Stimulated activated effector memory CD8-positive, alpha-beta T cell treated with anti-CD3 and anti-CD28 coated beads, Interleukin-12 subunit alpha, Interleukin-12 subunit beta, amount 100 ng/mL, for 72 hours (primary cell): ENCODE measurements at regions not wholly inside any gene's neighbourhood (a gene's known extent, or its start where the extent isn't known, plus 50 kb on each side); places are given as distances from the start of the nearest gene placed in this dataset.
A peak's percentile ranks its signal among the peaks of the same experiment; 100 is the strongest.

Source experiments
- ATAC-seq: fragments of 150-1000 bp; cut with Tn5 transposase; 2 replicates; pipeline ENCODE4 v1.10.0; 2021
- DNase-seq, 2 donors: peaks; one replicate each; pipeline ENCODE4 v3.0.0; 2021 to 2022; ENCODE audit warnings: low spot score in 2 of 2
- H3K27ac Mint-ChIP-seq: one replicate; pipeline ENCODE4 v1.8.0; 2022; ENCODE audit warnings: mild to moderate bottlenecking, mixed read lengths
- H3K36me3 Mint-ChIP-seq: one replicate; pipeline ENCODE4 v1.8.0; 2022; ENCODE audit warnings: mild to moderate bottlenecking, mixed read lengths
- H3K4me1 Mint-ChIP-seq: one replicate; pipeline ENCODE4 v1.8.0; 2022; ENCODE audit warnings: mixed read lengths
- H3K4me3 Mint-ChIP-seq: one replicate; pipeline ENCODE4 v1.8.0; 2022; ENCODE audit warnings: mild to moderate bottlenecking, mixed read lengths
- H3K9me3 Mint-ChIP-seq: one replicate; pipeline ENCODE4 v1.8.0; 2022; ENCODE audit warnings: mixed read lengths

DNA sequence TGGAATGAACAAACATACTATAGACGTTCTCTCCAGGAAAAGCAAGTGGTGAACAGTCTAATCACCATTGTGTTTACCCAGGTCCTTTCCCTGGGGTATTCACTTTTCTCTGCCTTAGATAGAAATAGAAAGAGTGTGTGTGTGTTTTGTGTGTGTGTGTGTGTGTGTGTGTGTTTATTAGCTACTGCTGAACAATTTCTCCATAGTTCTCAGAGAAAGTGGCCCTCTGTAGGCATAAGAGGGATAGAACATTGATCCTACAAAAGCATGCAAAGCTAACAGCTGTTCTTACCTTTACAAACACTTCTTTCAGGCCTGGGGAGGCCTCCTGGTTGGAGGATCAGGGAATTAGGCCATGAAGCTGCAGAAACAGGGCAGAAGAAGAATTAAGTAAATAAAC, 665.7 kb upstream of the TBX3 start:
- DNase-seq (no peak), ATAC-seq (no peak)
- H3K4me3 Mint-ChIP-seq = no peak overlapping the region
- H3K36me3 Mint-ChIP-seq = no peaks in the 10 kb centered on the region
- no peaks in the 10 kb centered on the region for H3K4me1 Mint-ChIP-seq
- H3K9me3 Mint-ChIP-seq = peaks cover 22% of the 10 kb centered on the region
- H3K27ac Mint-ChIP-seq = no peak overlapping the region

DNA sequence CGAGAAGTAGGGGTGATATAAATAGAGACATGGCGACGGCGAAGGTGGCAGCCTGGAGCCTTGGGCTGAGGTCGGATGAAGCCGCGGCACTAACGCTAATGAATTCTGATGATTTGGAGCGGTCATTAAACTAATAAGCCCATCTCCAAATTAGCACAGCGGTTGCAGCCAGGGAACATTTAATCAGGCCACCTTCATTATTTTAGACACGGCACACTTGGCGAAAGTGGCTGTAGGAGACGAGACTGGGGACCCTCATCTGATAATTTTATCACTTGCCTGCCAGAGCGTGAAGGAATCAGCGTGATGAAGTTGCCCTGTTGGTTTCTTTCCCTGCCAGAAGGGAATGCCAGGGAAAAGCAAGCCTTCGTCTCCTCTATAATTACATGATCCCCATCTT, 664.3 kb upstream of the TBX3 start:
- Mint-ChIP-seq H3K36me3 (no peaks in the 10 kb centered on the region), H3K9me3 (peaks cover 16% of the 10 kb centered on the region), H3K4me1 (no peaks in the 10 kb centered on the region), H3K4me3 (no peak overlapping the region), H3K27ac (no peak overlapping the region)
- ATAC-seq = no peak
- DNase-seq = no peak

DNA sequence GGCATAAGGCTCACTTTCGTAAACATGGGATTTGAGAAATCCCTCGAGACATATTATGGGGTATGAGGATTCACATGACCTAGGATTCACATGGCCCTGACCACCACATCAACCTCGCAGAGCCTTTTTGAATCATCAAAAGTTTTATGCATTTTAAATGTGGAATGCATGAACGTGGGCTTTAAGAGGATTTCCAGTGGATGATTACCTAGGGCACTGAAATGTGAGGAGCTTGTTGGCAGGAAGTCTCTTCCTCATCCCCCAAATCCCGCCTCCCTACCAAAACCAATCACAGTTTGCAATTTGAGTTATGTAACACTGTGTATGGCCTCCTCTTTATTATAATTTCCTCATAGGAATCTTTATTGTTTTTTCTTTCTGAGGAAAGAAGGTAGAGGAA, 659.6 kb upstream of the TBX3 start:
- no peaks in the 10 kb centered on the region for H3K36me3 Mint-ChIP-seq
- H3K4me3 Mint-ChIP-seq = no peak overlapping the region
- DNase-seq = no peak
- no peak overlapping the region for H3K27ac Mint-ChIP-seq
- peaks cover 16% of the 10 kb centered on the region for H3K9me3 Mint-ChIP-seq
- no peaks in the 10 kb centered on the region for H3K4me1 Mint-ChIP-seq
- no peak for ATAC-seq

DNA sequence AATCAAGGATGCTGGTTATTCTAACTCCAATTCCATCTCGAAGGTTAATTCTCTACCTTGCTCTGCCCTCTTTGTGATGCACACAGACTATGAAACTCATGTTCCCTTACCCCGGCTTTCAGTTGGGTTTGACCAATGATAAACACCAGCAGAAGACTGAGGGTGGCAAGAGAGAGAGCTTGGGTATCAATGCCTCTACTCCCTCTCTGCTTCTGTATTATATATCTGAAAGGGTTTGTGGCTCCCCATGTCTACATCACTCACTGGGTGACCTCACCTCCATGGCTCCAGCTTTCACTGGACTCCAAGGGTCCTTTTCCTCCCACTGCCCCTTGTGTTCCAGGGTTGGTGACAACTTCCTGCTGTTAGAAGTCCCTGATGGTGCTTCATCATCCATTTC, 659.0 kb upstream of the TBX3 start:
- ATAC-seq (no peak), DNase-seq (no peak)
- H3K9me3 Mint-ChIP-seq = peaks cover 16% of the 10 kb centered on the region
- H3K4me1 Mint-ChIP-seq = no peaks in the 10 kb centered on the region
- no peak overlapping the region for H3K27ac Mint-ChIP-seq
- H3K36me3 Mint-ChIP-seq = no peaks in the 10 kb centered on the region
- no peak overlapping the region for H3K4me3 Mint-ChIP-seq

DNA sequence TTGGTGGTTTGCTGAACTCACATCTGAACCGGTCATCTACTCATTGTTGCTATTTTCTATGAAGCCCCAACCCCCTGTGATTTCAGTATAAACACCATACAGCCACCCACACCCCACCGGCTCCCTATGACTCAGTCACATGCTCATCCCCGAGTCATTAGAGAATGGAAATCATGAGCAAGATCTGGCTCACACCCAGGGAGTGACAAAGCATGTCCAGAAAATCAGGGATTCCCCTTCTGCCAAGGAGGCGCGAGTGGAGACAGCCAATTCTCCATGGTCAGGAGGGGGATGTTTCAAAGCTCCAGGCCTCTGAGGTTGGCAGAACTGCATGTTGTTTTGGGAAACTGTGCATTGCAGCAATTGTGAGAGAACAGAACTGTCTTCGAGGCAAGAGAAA, 657.5 kb upstream of the TBX3 start:
- DNase-seq = no peak

DNA sequence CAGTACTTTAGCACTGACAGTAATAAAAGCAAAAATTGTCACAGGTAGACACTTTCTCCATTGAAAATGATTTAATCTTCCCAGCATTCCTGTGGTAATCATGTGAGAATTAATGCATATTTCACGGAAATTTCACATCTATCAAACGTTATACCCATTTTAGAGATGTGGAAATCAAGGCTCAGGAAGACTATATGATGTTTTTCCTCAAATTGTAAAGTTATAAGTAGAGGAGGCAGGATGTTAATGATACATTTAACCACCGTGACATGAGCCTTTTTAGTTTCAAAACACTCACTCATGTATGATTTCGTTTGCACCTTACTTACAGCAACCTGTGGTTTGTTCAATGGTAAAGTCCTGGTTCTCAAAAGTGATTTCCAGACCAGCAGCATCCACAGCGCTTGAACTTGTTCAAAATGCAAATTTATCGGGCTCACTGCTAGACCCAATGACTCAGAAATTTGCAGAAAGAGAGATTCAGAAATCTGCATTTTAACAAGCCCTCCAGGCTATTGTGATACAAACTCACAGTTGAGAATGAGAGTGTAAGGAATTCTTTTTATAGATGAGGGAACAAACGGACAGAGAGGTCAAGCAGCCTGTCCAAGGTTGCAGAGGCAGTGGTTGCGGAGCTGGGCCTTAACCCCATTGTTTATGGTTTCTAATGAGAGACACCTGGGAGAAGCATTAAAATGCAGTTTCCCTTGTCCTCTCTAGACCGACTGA, 654.8 kb upstream of the TBX3 start:
- H3K27ac Mint-ChIP-seq = no peak overlapping the region
- no peak for DNase-seq
- peaks cover 17% of the 10 kb centered on the region for H3K9me3 Mint-ChIP-seq
- H3K4me3 Mint-ChIP-seq = no peak overlapping the region
- ATAC-seq = no peak
- no peaks in the 10 kb centered on the region for H3K4me1 Mint-ChIP-seq
- H3K36me3 Mint-ChIP-seq = no peaks in the 10 kb centered on the region

More for the DNA sequence above, 657.5 kb upstream of the TBX3 start:
- H3K4me1 Mint-ChIP-seq = no peaks in the 10 kb centered on the region
- H3K4me3 Mint-ChIP-seq = no peak overlapping the region
- no peaks in the 10 kb centered on the region for H3K36me3 Mint-ChIP-seq
- no peak overlapping the region for H3K27ac Mint-ChIP-seq
- H3K9me3 Mint-ChIP-seq = peaks cover 13% of the 10 kb centered on the region
- peak; percentile 45 for ATAC-seq

DNA sequence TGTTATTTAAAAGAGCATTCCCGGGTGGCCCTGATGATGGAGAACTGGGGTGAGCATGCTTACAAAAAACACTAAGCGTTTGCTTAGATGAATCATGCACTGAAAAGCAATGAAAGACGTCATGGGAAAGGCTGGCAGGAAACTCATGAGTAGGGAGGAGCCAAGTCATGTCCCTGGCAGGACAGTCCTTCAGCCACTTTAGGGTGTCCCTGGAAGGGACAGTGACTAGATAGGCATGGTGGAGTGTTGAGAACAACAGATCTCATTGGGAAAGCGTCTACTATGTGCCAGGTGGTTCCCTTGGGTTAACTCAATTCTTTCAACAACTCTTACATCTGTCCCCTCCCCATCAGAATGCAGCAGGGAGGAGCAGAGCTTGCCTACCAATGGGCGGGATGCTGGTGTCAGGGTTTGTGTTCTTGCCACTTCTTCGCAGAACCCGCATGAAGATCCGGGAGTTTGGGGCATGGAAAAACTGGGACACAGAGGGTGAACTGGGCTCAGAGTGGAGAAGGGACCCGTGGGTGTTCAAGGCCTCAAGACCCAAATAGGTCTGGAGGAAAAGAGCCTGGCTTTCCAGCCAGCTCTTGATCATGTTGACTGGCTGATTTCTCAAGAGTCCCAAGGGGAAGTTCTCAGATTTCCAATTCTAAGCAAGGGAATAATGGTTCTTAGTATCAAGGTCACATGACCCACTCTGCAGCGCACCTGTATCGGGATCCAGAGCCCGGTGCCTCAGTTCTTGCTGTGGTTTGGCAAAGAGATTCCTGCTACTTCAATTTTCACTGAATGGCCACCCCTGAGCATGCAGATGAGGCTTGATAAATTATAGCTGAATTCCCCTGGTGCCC, 653.9 kb upstream of the TBX3 start:
- no peaks in the 10 kb centered on the region for H3K36me3 Mint-ChIP-seq
- no peak overlapping the region for H3K4me3 Mint-ChIP-seq
- no peak for ATAC-seq
- H3K9me3 Mint-ChIP-seq = peaks cover 13% of the 10 kb centered on the region
- no peak overlapping the region for H3K27ac Mint-ChIP-seq
- no peak for DNase-seq
- H3K4me1 Mint-ChIP-seq = no peaks in the 10 kb centered on the region

DNA sequence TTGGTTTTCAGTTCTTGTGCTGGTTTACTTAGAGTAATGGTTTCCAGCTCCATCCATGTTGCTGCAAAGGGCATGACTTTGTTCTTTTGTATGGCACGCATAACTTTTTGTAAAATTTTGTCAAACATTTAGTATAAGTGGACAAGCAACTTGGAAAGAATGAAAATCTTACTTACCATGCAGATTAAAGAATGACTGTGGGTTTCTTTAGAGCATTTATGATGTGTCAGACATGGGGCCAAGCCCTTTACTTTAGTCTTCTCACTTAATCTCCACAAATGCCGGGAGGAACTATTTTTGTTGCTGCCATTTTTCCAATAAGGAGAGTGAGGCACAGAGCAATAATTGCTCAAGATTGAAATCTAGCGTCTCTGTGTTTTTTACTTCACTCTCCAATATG, 652.5 kb upstream of the TBX3 start:
- Mint-ChIP-seq H3K4me1 (no peaks in the 10 kb centered on the region), H3K4me3 (no peak overlapping the region), H3K9me3 (peaks cover 10% of the 10 kb centered on the region), H3K36me3 (no peaks in the 10 kb centered on the region), H3K27ac (no peak overlapping the region)
- ATAC-seq = no peak
- DNase-seq = no peak

DNA sequence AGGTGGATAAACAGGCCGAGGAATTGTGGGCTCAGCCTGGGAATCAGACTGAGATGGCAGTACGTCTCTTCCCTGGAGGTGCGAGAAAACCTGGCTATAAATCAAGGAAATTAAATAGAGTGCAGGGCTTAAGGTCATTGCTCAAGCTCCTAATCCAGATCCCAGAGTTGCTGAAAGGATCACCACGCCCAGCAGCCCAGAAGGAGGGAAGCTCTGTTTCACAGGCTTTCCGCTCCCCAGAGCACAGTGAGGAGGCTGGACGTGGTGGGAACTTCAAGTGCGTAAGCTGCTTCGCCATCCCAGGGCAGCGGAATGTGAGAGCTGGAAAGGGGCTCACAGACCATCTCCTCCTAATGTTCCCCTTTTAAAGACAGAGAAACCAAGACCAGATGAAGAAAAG, 651.6 kb upstream of the TBX3 start:
- Mint-ChIP-seq H3K36me3 (no peaks in the 10 kb centered on the region), H3K27ac (no peak overlapping the region), H3K4me1 (no peaks in the 10 kb centered on the region), H3K4me3 (no peak overlapping the region), H3K9me3 (peaks cover 10% of the 10 kb centered on the region)
- no peak for DNase-seq
- ATAC-seq = no peak

DNA sequence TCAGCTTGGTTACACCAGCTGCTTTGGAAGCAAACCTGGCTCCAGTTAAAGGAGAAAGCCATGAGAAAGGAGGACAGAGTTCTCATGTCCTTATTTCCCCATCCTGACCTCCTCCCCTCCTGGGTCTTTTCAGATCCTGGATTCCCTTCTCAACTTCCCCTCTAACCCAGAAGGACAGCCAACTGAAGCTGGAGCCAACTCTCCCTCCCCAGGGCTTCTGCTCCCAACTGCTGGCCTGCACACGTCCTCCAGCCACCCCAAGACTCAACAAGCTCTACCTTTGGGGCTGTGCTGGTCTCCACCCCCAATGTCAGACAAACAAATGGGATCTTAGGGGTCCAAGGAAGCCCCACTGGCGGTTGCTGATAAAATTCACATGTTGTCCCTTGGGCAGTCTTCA, 651.1 kb upstream of the TBX3 start:
- ATAC-seq = no peak
- H3K4me1 Mint-ChIP-seq = no peaks in the 10 kb centered on the region
- H3K9me3 Mint-ChIP-seq = peaks cover 10% of the 10 kb centered on the region
- H3K36me3 Mint-ChIP-seq = no peaks in the 10 kb centered on the region
- H3K4me3 Mint-ChIP-seq = no peak overlapping the region
- H3K27ac Mint-ChIP-seq = no peak overlapping the region
- no peak for DNase-seq

DNA sequence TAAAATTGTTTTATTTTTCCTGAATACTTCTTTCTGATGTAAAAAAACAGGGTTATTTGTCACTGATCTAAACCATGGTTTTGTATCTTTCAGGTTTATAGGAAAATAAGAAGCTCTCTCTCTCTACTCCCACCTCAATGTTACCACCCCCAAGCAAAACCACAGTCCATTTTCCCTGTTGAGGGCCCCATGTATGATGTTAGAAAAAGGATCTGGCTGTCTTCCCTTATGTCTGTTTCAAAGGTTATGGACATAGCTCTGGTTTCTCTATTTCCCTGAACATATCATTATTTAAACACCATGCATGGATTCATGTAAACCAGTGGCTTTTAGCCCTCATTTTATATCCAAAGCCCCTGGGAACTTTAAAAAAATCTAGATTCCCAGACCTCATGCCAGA, 649.0 kb upstream of the TBX3 start:
- no peak overlapping the region for H3K27ac Mint-ChIP-seq
- H3K9me3 Mint-ChIP-seq = peaks cover 10% of the 10 kb centered on the region
- DNase-seq (no peak), ATAC-seq (no peak)
- no peaks in the 10 kb centered on the region for H3K36me3 Mint-ChIP-seq
- H3K4me1 Mint-ChIP-seq = no peaks in the 10 kb centered on the region
- H3K4me3 Mint-ChIP-seq = no peak overlapping the region

DNA sequence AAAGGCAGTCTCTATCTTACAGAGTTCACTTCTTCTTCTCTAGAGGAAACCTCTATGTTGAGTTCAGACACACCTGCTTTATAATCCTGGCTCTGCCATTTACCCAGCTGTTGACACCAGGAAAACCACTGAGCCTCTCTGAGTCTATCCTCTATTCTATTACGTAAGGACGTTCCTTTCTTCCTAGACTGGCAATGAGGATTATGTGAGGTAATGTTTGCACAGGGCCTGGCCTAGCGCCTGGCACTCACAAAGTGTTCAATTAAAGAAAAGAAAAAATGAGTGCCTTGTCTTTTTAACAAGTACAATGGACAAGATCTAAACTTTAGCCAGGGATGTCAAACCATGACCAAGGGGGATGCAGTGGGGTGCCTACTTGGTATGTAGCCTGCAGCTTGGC, 641.9 kb upstream of the TBX3 start:
- DNase-seq (no peak), ATAC-seq (no peak)
- H3K9me3 Mint-ChIP-seq = peaks cover 22% of the 10 kb centered on the region
- H3K27ac Mint-ChIP-seq = no peak overlapping the region
- H3K36me3 Mint-ChIP-seq = no peaks in the 10 kb centered on the region
- H3K4me3 Mint-ChIP-seq = no peak overlapping the region
- no peaks in the 10 kb centered on the region for H3K4me1 Mint-ChIP-seq

DNA sequence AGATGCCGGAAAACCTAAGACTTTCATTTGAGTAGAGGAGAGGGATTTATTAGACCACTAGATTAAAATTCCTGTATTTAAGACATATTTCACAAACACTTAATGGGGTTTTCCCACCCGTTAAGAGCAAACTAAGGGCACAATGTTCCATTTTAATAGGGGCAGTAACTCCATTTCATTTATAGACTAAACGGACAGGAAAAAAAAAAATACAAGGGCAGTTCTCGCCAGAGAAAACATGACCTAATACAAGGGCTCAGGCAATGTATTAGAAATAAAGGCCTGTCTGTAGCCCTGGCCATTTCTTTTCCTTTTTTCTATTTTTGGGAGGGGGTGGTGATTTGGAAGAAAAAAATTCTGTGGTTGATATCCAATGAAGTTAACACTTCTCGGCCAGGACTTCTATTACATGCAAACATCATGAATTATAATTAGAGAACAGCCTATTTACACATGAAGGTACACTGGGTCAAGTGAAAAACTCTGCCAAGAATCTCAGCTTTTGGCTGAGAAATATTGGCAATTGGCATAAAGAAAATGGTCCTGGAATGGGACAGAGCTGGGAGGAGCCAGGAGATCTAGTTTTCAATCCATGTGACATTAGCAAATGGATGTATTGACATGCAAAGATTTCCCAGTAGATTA, 641.1 kb upstream of the TBX3 start:
- H3K9me3 Mint-ChIP-seq = peaks cover 22% of the 10 kb centered on the region
- DNase-seq = no peak
- H3K4me1 Mint-ChIP-seq = no peaks in the 10 kb centered on the region
- H3K4me3 Mint-ChIP-seq = no peak overlapping the region
- H3K36me3 Mint-ChIP-seq = no peaks in the 10 kb centered on the region
- ATAC-seq = no peak
- no peak overlapping the region for H3K27ac Mint-ChIP-seq

DNA sequence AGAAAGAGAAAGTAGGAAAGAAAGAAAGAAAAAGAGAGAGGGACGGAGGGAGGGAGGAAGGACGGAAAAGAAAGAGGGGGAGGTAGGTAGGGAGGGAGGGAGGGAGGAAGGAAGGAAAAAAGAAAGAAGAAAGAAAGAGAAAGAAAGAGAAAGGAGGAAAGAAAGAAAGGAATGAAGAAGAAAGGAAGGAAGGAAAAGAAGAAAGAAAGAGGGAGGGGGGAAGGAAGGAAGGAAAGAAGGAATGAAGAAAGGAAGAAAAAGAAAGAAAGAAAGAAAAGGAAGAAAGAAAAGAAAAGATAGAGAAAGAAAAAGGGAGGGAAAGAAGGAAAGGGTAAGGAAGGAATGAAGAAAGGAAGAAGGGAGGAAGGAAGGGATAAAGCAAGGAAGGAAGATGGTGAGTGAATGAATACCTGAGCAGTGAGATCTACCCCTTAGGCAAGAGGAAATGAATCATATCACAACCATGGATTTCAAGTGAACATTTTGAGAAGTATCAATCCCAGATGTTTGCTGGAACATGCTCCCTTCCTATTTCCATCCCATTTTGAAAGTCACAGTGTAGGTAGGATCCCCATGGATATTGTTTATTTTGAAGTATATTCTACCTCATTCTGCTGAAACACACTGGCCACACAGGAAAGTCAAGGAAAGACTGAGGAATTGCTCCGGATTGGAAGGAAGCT, 639.4 kb upstream of the TBX3 start:
- no peak overlapping the region for H3K4me3 Mint-ChIP-seq
- DNase-seq = no peak
- no peak overlapping the region for H3K27ac Mint-ChIP-seq
- no peaks in the 10 kb centered on the region for H3K36me3 Mint-ChIP-seq
- H3K9me3 Mint-ChIP-seq = peaks cover 22% of the 10 kb centered on the region
- H3K4me1 Mint-ChIP-seq = no peaks in the 10 kb centered on the region
- no peak for ATAC-seq

DNA sequence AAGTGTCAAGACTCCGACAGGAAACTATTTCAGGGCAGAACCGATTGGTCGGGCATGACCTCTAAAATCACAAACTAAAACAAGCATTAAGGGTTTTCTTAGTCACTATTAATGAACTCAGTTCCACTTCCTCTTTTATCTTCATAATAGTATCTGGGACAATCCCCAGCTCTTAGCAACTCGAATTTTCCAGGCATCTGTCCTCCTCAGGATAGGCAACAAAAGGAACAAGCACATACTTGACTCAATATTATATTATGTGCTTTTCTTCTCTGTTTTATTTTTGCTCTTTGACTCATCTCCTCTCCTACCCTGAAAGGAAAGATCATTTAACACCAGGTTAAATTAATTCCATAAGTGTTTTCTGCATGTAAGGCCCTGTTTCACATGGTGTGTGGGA, 638.3 kb upstream of the TBX3 start:
- Mint-ChIP-seq H3K4me1 (no peaks in the 10 kb centered on the region), H3K9me3 (peaks cover 19% of the 10 kb centered on the region), H3K27ac (no peak overlapping the region), H3K4me3 (no peak overlapping the region), H3K36me3 (no peaks in the 10 kb centered on the region)
- ATAC-seq (no peak), DNase-seq (no peak)
